H1 (cell line): ENCODE measurements at regions not wholly inside any gene's neighbourhood (a gene's known extent, or its start where the extent isn't known, plus 50 kb on each side); places are given as distances from the start of the nearest gene placed in this dataset.
A peak's percentile ranks its signal among the peaks of the same experiment; 100 is the strongest.

Source experiments
- CTCF ChIA-PET: fragments of 300-600 bp; sonication (Branson Sonifier 250); formaldehyde crosslinking; loops from one replicate; lab custom pipeline; 2021; ENCODE audit not compliant: partially characterized antibody; lab: Charles Lee
- POLR2A ChIA-PET: fragments of 300-600 bp; sonication (Branson Sonifier 250); formaldehyde crosslinking; loops from one replicate; lab custom pipeline; 2021; ENCODE audit warnings: inconsistent platforms; ENCODE audit not compliant: partially characterized antibody; lab: Charles Lee
- DNase-seq, 2 experiments: peaks; one replicate each; pipeline versions ENCODE4 v3.0.0 to v3.0.0-alpha.2; 2010 to 2022; ENCODE audit warnings: low spot score in 2 of 2, low read depth in 1 of 2, mixed read lengths in 1 of 2
- FAIRE-seq: peaks from 2 replicates; lab custom pipeline; 2011; peaks lifted over from hg19 to GRCh38; lab: Jason Lieb, UNC
- H2AFZ ChIP-seq: 2 replicates; pipeline ENCODE4 v1.8.1; 2012; ENCODE audit warnings: low read length, inconsistent platforms
- H2AK5ac ChIP-seq: 2 replicates; pipeline ENCODE4 v1.6.1; 2013; ENCODE audit warnings: low read depth, low read length
- H2BK120ac ChIP-seq: replicated peaks from 2 replicates; pipeline ENCODE3; 2013; ENCODE audit warnings: low read depth, low read length, inconsistent platforms
- H2BK12ac ChIP-seq: 2 replicates; pipeline ENCODE4 v1.6.1; 2013; ENCODE audit warnings: low read depth, low read length
- H2BK15ac ChIP-seq: 2 replicates; pipeline ENCODE4 v1.6.1; 2013; ENCODE audit warnings: low read length
- H2BK20ac ChIP-seq: 2 replicates; pipeline ENCODE4 v1.6.1; 2013; ENCODE audit warnings: low read length
- H2BK5ac ChIP-seq: 2 replicates; pipeline ENCODE4 v1.6.1; 2013; ENCODE audit warnings: low read depth, low read length
- H3K14ac ChIP-seq: 2 replicates; pipeline ENCODE4 v1.6.1; 2013; ENCODE audit warnings: inconsistent platforms; ENCODE audit not compliant: insufficient read length
- H3K18ac ChIP-seq: 2 replicates; pipeline ENCODE4 v1.6.1; 2013; ENCODE audit warnings: low read length; ENCODE audit errors: extremely low read depth
- H3K23ac ChIP-seq: 2 replicates; pipeline ENCODE4 v1.6.1; 2013; ENCODE audit warnings: inconsistent platforms; ENCODE audit not compliant: insufficient read length
- H3K23me2 ChIP-seq: 2 replicates; pipeline ENCODE4 v1.6.1; 2013; ENCODE audit warnings: low read depth, low read length
- H3K27ac ChIP-seq: 2 replicates; pipeline ENCODE4 v1.6.1; 2011; ENCODE audit warnings: low read depth, low read length, inconsistent platforms
- H3K27me3 ChIP-seq, 4 experiments: replicated peaks in 1 of 4; 1 replicate in 1 of 4; 2 replicates in 3 of 4; pipeline versions ENCODE4 v1.6.1 to v1.8.1; 2011 to 2013; ENCODE audit warnings: low read length in 3 of 4, mild to moderate bottlenecking in 3 of 4, inconsistent platforms in 2 of 4, mixed read lengths in 2 of 4, moderate library complexity in 1 of 4; ENCODE audit not compliant: control insufficient read depth in 3 of 4, insufficient read depth in 3 of 4; ENCODE audit errors: extremely low read depth in 1 of 4
- H3K36me3 ChIP-seq, 4 experiments: 2 replicates each; pipeline versions ENCODE4 v1.6.1 to v1.8.1; 2011 to 2013; ENCODE audit warnings: mild to moderate bottlenecking in 4 of 4, low read length in 3 of 4, moderate library complexity in 2 of 4, control low read depth in 1 of 4, inconsistent platforms in 1 of 4; ENCODE audit not compliant: insufficient read depth in 4 of 4, control insufficient read depth in 2 of 4
- H3K4ac ChIP-seq: replicated peaks from 2 replicates; pipeline ENCODE3; 2013; ENCODE audit warnings: low read length, low read depth, mixed read lengths, inconsistent platforms; ENCODE audit not compliant: insufficient read length
- H3K4me1 ChIP-seq, 4 experiments: replicated peaks in 1 of 4; 1 replicate in 1 of 4; 2 replicates in 3 of 4; pipeline versions ENCODE4 v1.6.1 to v1.8.1; 2011 to 2013; ENCODE audit warnings: low read length in 3 of 4, inconsistent platforms in 2 of 4, mixed read lengths in 1 of 4; ENCODE audit not compliant: insufficient read depth in 4 of 4, control insufficient read depth in 3 of 4
- H3K4me2 ChIP-seq, 2 experiments: 2 replicates each; pipeline versions ENCODE4 v1.6.1 to v1.8.1; 2011 to 2013; ENCODE audit warnings: low read depth in 2 of 2, low read length in 2 of 2, control low read depth in 1 of 2, inconsistent platforms in 1 of 2, mild to moderate bottlenecking in 1 of 2; ENCODE audit not compliant: insufficient read depth in 1 of 2
- H3K4me3 ChIP-seq, 4 experiments: fragments of 200-600, 300-600 bp in 1 of 4; sonication (generic), shearing (Covaris generic), sonication (Bioruptor Twin) in 1 of 4; 2 replicates each; pipeline versions ENCODE4 v1.5.1 to v1.8.1; 2011 to 2016; ENCODE audit warnings: low read length in 4 of 4, low read depth in 3 of 4, control low read depth in 2 of 4, inconsistent platforms in 2 of 4, mild to moderate bottlenecking in 2 of 4, mixed read lengths in 1 of 4, moderate library complexity in 1 of 4; ENCODE audit not compliant: insufficient read depth in 2 of 4; ENCODE audit errors: extremely low read depth in 1 of 4
- H3K56ac ChIP-seq: replicated peaks from 2 replicates; pipeline ENCODE3; 2013; ENCODE audit warnings: low read depth, mild to moderate bottlenecking, mixed read lengths, low read length, inconsistent platforms; ENCODE audit not compliant: insufficient read length
- H3K79me1 ChIP-seq: 2 replicates; pipeline ENCODE4 v1.6.1; 2013; ENCODE audit warnings: low read depth, low read length, control low read depth
- H3K79me2 ChIP-seq, 2 experiments: 2 replicates each; pipeline versions ENCODE4 v1.6.1 to v1.8.1; 2012 to 2013; ENCODE audit warnings: low read length in 2 of 2, mild to moderate bottlenecking in 2 of 2, inconsistent platforms in 1 of 2; ENCODE audit not compliant: insufficient read depth in 2 of 2, control insufficient read depth in 1 of 2
- H3K9ac ChIP-seq, 4 experiments: replicated peaks in 1 of 4; 1 replicate in 1 of 4; 2 replicates in 3 of 4; pipeline versions ENCODE4 v1.6.1 to v1.8.1; 2011 to 2013; ENCODE audit warnings: low read depth in 3 of 4, low read length in 3 of 4, control low read depth in 2 of 4, mild to moderate bottlenecking in 2 of 4, moderate library complexity in 2 of 4, inconsistent platforms in 1 of 4; ENCODE audit errors: extremely low read depth in 1 of 4
- H3K9me3 ChIP-seq, 2 experiments: 2 replicates each; pipeline versions ENCODE4 v1.6.1 to v1.8.1; 2012 to 2013; ENCODE audit warnings: mild to moderate bottlenecking in 2 of 2, moderate library complexity in 2 of 2, control low read depth in 1 of 2, inconsistent platforms in 1 of 2, low read depth in 1 of 2, low read length in 1 of 2, mixed read lengths in 1 of 2; ENCODE audit not compliant: insufficient read depth in 2 of 2
- H4K20me1 ChIP-seq, 2 experiments: replicated peaks in 1 of 2; 2 replicates each; pipeline versions ENCODE3 to v1.8.1; 2011 to 2013; ENCODE audit warnings: inconsistent platforms in 2 of 2, low read length in 2 of 2, mild to moderate bottlenecking in 1 of 2; ENCODE audit not compliant: insufficient read depth in 2 of 2, control insufficient read depth in 1 of 2
- H4K5ac ChIP-seq: 2 replicates; pipeline ENCODE4 v1.6.1; 2013; ENCODE audit warnings: low read length, low read depth, mixed read lengths, inconsistent platforms; ENCODE audit not compliant: insufficient read length
- H4K8ac ChIP-seq: 2 replicates; pipeline ENCODE4 v1.8.0; 2013; ENCODE audit warnings: mild to moderate bottlenecking, moderate library complexity, low read length, inconsistent platforms; ENCODE audit not compliant: insufficient read depth; ENCODE audit errors: extremely low read depth
- H4K91ac ChIP-seq: replicated peaks from 2 replicates; pipeline ENCODE3; 2013; ENCODE audit warnings: low read length, mixed read lengths, inconsistent platforms; ENCODE audit not compliant: insufficient read length
- CEBPB ChIP-seq: IDR thresholded peaks from 2 replicates; pipeline ENCODE4 v1.6.1; 2012; ENCODE audit warnings: low read depth, low read length
- KDM4A ChIP-seq: IDR thresholded peaks from one replicate; pipeline ENCODE4 v1.7.1; 2012; ENCODE audit warnings: low read depth, mild to moderate bottlenecking, moderate library complexity, low read length, inconsistent platforms; ENCODE audit not compliant: severe bottlenecking
- MAFK ChIP-seq: IDR thresholded peaks from 2 replicates; pipeline ENCODE4 v1.6.1; 2012; ENCODE audit warnings: low read depth, mild to moderate bottlenecking, improper control_type of control experiment, low read length
- WGBS, 2 experiments: shearing (Covaris generic) in 1 of 2; methylation state at CpG; one replicate each; pipeline versions ENCODE4 v1.1.6 to v1.1.7; 2013 to 2015; ENCODE audit warnings: low lambda C conversion rate in 2 of 2, mixed read lengths in 2 of 2, inconsistent platforms in 1 of 2, low coverage in 1 of 2, missing lambda C conversion rate in 1 of 2; ENCODE audit not compliant: insufficient replicate concordance in 2 of 2, insufficient coverage in 1 of 2, insufficient read length in 1 of 2; ENCODE audit errors: extremely low coverage in 1 of 2, missing lambda C conversion rate in 1 of 2; 5-methylcytosine and 5-hydroxymethylcytosine counted together

DNA sequence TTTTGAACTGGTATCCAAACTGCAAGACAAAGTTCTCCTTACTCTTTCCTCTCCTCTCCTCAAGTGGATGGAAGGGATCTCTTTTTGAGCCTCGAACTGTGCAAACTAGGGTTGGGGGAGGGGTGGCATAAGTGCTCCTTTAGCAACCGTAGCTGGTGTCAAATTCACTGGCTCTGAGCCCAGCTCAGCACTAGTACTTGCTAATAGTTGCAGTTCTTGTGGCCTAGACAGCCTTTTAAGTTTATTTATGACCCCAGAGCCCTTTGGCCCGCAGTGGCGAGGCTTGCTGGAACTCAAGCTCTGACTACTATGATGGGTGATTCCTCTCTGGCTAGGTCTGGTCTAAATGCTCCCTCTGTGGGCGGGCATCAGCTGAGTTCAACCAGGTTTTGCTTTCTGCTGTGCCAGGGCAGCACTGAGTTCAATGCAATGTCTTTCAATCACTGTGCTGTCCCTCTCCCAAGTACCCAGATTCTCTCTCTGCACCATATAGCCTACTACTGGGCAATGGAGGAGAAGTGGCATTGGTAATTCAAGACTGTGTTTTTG lies 528.4 kb upstream of the SYT4 start:
- no peak for TF ChIP-seq KDM4A
- no peak for TF ChIP-seq CEBPB
- no peak for TF ChIP-seq MAFK
- Histone ChIP-seq H3K23ac (no peak overlapping the region), H3K4ac (no peak overlapping the region), H2BK12ac (0 out of 2 replicates have a peak overlapping the region, but pooled peaks have one; percentile 9), H3K4me3 (no peak overlapping the region), H4K5ac (no peak overlapping the region), H4K91ac (no peak overlapping the region), H4K20me1 (no peaks in the 10 kb centered on the region), H3K27ac (no peak overlapping the region), H3K4me2 (no peak overlapping the region), H3K4me1 (no peaks in the 10 kb centered on the region), H3K36me3 (no peaks in the 10 kb centered on the region), H2BK5ac (no peak overlapping the region), H3K14ac (no peak overlapping the region), H3K9ac (no peak overlapping the region), H3K27me3 (no peaks in the 10 kb centered on the region), H4K8ac (no peak overlapping the region), H2BK120ac (no peak overlapping the region), H3K56ac (no peak overlapping the region), H3K79me1 (no peaks in the 10 kb centered on the region), H3K18ac (no peak overlapping the region), H3K23me2 (no peaks in the 10 kb centered on the region), H2AK5ac (no peak overlapping the region), H2BK20ac (no peak overlapping the region), H3K79me2 (no peaks in the 10 kb centered on the region), H2AFZ (0 out of 2 replicates have a peak overlapping the region, but pooled peaks have one; percentile 62), H3K9me3 (no peaks in the 10 kb centered on the region), H2BK15ac (no peak overlapping the region)
- DNase-seq (no peak), FAIRE-seq (no peak)
- ChIA-PET POLR2A (no interaction called here), CTCF (interaction anchor here (0.9 kb wide), 1 partner anchor 11 kb away, joined by 3 read pairs; no protein-coding TSS in a partner anchor)
- 77% methylated on average over 5 of the region's 5 CpGs; no CpG with 5 or more reads in 1 of the 2 experiments for WGBS, 2 experiments
